Chondrocyte (in vitro differentiated cells): ENCODE measurements at regions not wholly inside any gene's neighbourhood (a gene's known extent, or its start where the extent isn't known, plus 50 kb on each side); places are given as distances from the start of the nearest gene placed in this dataset.
"Not testable (repeated sequence)": the region's sequence is repeated elsewhere in the genome, so short reads cannot be mapped to it uniquely, and the experiment has no call there.

Source experiments
- DNase-seq: peaks from one replicate; pipeline ENCODE4 v3.0.0; 2021; ENCODE audit warnings: mixed read lengths, low spot score
- H3K27ac Mint-ChIP-seq: one replicate; pipeline ENCODE4 v1.8.0; 2021; ENCODE audit warnings: mild to moderate bottlenecking, moderate library complexity, mixed read lengths; ENCODE audit not compliant: unreplicated experiment
- H3K27me3 Mint-ChIP-seq: 2 replicates; pipeline ENCODE4 v1.8.0; 2021; ENCODE audit warnings: low read depth, mixed read lengths
- H3K36me3 Mint-ChIP-seq: 2 replicates; pipeline ENCODE4 v1.8.0; 2021; ENCODE audit warnings: low read depth, mixed read lengths
- H3K4me1 Mint-ChIP-seq: 2 replicates; pipeline ENCODE4 v1.8.0; 2021; ENCODE audit warnings: low read depth, mild to moderate bottlenecking, mixed read lengths
- H3K4me3 Mint-ChIP-seq: one replicate; pipeline ENCODE4 v1.8.0; 2021; ENCODE audit warnings: mild to moderate bottlenecking, moderate library complexity, mixed read lengths; ENCODE audit not compliant: unreplicated experiment
- H3K9me3 Mint-ChIP-seq: 2 replicates; pipeline ENCODE4 v1.8.0; 2021; ENCODE audit warnings: low read depth, mixed read lengths
- TF ChIP-seq, protein P1 (sequence below): fragments of 200-600 bp; sonication (generic); IDR thresholded peaks from 2 replicates; pipeline ENCODE4 v1.5.0; 2021; ENCODE audit warnings: antibody characterized with exemption, mild to moderate bottlenecking, moderate library complexity

DNA sequence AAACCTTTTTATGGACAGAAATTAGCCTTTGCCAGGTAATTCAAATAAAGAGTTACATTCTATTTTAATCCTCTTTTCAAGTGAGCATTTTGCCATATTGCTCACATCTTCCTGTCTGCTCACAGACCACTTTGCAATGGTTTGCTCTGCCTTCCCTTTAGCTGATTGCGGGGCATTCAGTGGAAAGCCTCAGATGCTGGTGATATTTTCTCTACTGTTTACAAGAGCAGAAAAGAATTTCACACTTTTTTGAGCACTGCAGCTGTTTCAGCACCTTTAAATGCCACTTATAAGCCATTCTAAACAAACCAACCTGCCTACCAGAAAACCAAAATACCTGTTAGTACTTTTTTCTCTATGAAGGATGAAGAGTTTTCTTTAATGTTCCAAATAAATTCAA, 195.7 kb upstream of the LRIG3 start:
- Mint-ChIP-seq H3K4me3 (no peak overlapping the region), H3K4me1 (peaks cover 14% of the 10 kb centered on the region), H3K27me3 (no peaks in the 10 kb centered on the region), H3K27ac (no peak overlapping the region), H3K9me3 (peaks cover 8% of the 10 kb centered on the region), H3K36me3 (peaks cover 2% of the 10 kb centered on the region)
- no peak for DNase-seq
- TF ChIP-seq, protein P1, sequence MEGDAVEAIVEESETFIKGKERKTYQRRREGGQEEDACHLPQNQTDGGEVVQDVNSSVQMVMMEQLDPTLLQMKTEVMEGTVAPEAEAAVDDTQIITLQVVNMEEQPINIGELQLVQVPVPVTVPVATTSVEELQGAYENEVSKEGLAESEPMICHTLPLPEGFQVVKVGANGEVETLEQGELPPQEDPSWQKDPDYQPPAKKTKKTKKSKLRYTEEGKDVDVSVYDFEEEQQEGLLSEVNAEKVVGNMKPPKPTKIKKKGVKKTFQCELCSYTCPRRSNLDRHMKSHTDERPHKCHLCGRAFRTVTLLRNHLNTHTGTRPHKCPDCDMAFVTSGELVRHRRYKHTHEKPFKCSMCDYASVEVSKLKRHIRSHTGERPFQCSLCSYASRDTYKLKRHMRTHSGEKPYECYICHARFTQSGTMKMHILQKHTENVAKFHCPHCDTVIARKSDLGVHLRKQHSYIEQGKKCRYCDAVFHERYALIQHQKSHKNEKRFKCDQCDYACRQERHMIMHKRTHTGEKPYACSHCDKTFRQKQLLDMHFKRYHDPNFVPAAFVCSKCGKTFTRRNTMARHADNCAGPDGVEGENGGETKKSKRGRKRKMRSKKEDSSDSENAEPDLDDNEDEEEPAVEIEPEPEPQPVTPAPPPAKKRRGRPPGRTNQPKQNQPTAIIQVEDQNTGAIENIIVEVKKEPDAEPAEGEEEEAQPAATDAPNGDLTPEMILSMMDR = no peak

DNA sequence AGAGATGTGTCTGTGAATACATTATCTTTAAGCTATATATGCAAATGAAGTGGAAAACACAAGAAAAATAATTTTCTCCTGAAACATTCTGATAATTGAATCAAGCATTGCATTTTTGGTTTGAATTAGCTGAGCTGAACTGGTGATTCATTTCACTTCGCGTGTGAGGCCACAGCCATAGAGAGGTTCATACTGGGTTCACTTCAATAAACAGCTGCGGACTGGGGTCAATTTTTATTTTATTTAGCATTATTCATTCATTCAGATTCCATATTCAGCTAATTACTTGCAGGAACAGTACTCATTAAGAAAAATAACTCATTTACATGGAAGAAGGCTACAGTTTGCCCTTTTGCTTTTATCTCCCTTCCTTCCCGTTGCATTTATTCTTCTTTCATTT, 195.2 kb upstream of the LRIG3 start:
- no peak overlapping the region for H3K4me3 Mint-ChIP-seq
- peaks cover 13% of the 10 kb centered on the region for H3K4me1 Mint-ChIP-seq
- H3K27ac Mint-ChIP-seq = no peak overlapping the region
- H3K36me3 Mint-ChIP-seq = peaks cover 2% of the 10 kb centered on the region
- TF ChIP-seq, protein P1 = no peak
- no peaks in the 10 kb centered on the region for H3K27me3 Mint-ChIP-seq
- DNase-seq = no peak
- H3K9me3 Mint-ChIP-seq = peaks cover 8% of the 10 kb centered on the region

DNA sequence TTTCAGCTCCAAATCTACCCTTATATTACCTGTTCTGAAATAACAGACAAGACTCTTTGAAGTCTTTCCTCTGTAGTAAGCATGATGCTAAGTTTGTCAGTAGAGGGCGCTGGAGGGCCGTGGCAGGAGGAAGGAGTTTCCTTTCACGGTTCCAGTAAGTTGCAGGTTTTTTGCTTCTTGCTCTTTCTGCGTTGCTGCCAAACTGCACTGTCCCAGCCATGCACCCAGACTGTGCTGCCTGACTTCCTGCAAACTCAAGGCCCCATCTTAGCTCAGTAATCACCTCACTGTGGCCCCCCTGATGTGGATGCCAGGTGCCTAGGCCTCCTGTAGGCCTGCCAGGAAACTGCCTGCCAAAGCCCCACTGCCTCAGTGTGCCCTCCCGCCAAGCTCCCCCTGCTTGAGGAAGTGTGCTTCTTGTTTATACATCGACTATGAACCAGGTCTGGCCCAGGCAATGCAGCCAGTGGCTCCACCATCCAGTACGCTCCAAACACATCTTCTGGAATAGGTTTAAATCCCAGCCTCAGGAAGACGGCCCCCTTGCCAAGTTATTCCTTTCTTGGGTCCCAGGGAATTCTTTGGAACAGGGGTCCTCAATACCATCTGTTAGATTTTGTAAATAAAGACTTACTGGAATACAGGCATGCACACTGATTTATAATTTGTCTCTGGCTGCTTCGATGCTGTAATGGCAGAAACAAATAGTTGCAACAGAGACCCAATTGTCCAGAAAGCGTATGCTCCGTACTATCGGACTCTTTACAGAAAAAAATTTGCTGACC, 193.7 kb upstream of the LRIG3 start:
- H3K4me1 Mint-ChIP-seq = peaks cover 13% of the 10 kb centered on the region
- H3K27ac Mint-ChIP-seq = no peak overlapping the region
- H3K9me3 Mint-ChIP-seq = peaks cover 3% of the 10 kb centered on the region
- TF ChIP-seq, protein P1 = peak; percentile 97
- H3K4me3 Mint-ChIP-seq = no peak overlapping the region
- H3K36me3 Mint-ChIP-seq = peaks cover 2% of the 10 kb centered on the region
- H3K27me3 Mint-ChIP-seq = no peaks in the 10 kb centered on the region
- no peak for DNase-seq

DNA sequence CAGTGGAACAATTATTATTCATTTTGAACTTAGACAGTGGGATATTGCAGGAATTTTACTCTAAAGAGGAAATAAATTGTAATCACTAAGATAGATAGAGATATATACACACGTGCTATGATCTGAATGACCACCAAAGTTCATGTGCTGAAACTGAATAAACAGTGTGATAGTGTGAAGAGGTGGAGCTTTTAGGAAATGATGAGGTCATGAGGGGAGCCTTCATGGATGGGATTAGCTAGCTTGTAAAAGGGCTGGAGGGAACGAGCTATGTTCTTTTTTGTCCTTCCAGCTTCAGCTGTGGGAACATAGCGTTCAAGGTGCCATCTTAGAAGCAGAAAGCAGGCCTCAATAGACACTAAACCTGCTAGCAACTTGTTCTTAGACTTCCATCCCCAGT, 191.5 kb upstream of the LRIG3 start:
- Mint-ChIP-seq H3K9me3 (no peaks in the 10 kb centered on the region), H3K36me3 (no peaks in the 10 kb centered on the region), H3K27me3 (no peaks in the 10 kb centered on the region), H3K4me3 (no peak overlapping the region), H3K4me1 (peaks cover 13% of the 10 kb centered on the region), H3K27ac (no peak overlapping the region)
- DNase-seq = no peak
- TF ChIP-seq, protein P1 = no peak

DNA sequence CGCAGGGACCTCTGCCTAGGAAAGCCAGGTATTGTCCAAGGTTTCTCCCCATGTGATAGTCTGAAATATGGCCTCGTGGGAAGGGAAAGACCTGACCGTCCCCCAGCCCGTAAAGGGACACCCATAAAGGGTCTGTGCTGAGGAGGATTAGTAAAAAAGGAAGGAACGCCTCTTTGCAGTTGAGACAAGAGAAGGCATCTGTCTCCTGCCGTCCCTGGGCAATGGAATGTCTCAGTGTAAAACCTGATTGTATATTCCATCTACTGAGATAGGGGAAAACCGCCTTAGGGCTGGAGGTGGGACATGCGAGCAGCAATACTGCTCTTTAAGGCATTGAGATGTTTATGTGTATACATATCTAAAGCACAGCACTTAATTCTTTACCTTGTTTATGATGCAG, 188.2 kb upstream of the LRIG3 start:
- H3K4me3 Mint-ChIP-seq, H3K27ac Mint-ChIP-seq, H3K27me3 Mint-ChIP-seq, DNase-seq, H3K36me3 Mint-ChIP-seq, H3K4me1 Mint-ChIP-seq, H3K9me3 Mint-ChIP-seq: not testable (repeated sequence)

DNA sequence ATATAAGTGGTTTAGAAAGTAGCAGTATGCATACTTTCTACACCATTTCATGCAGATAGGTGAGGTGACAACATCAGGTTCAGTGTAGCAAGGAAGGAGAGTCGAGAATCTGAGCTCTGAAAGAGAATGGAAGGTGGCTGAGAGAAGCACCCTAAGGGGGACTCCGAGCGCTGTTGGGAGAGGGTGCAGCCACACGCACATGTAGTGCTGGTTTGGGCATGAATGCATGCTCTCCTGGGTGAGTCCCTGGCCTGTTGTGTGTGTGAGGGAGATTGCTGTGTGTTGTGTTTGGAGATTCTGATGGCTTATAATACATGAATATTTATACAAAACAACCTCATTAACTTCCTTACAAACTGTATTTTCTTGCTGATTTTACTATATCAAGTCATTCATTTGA, 180.3 kb upstream of the LRIG3 start:
- no peak for DNase-seq
- no peak overlapping the region for H3K27ac Mint-ChIP-seq
- H3K36me3 Mint-ChIP-seq = no peaks in the 10 kb centered on the region
- H3K27me3 Mint-ChIP-seq = no peaks in the 10 kb centered on the region
- H3K4me3 Mint-ChIP-seq = no peak overlapping the region
- no peaks in the 10 kb centered on the region for H3K9me3 Mint-ChIP-seq
- TF ChIP-seq, protein P1 = no peak
- peaks cover 4% of the 10 kb centered on the region for H3K4me1 Mint-ChIP-seq
